Ectodermal cell (in vitro differentiated cells): ENCODE measurements at regions not wholly inside any gene's neighbourhood (a gene's known extent, or its start where the extent isn't known, plus 50 kb on each side); places are given as distances from the start of the nearest gene placed in this dataset.

Experiments
- H3K27ac ChIP-seq: 2 replicates; pipeline ENCODE4 v1.7.0; 2013; ENCODE audit warnings: mild to moderate bottlenecking, low read depth, low read length; ENCODE audit not compliant: insufficient read depth, poor library complexity, severe bottlenecking
- H3K27me3 ChIP-seq: 2 replicates; pipeline ENCODE4 v1.7.0; 2013; ENCODE audit warnings: mild to moderate bottlenecking, low read length; ENCODE audit not compliant: insufficient read depth, control insufficient read depth, poor library complexity, severe bottlenecking
- H3K36me3 ChIP-seq: one replicate; pipeline ENCODE4 v1.7.0; 2013; ENCODE audit warnings: low read length; ENCODE audit not compliant: control insufficient read depth, insufficient read depth
- H3K4me1 ChIP-seq: one replicate; pipeline ENCODE4 v1.7.0; 2013; ENCODE audit warnings: low read length; ENCODE audit not compliant: control insufficient read depth, insufficient read depth
- H3K4me3 ChIP-seq: 2 replicates; pipeline ENCODE4 v1.7.0; 2013; ENCODE audit warnings: low read depth, low read length, control low read depth; ENCODE audit not compliant: insufficient read depth
- H3K9me3 ChIP-seq: 2 replicates; pipeline ENCODE4 v1.7.0; 2013; ENCODE audit warnings: mild to moderate bottlenecking, low read length, moderate library complexity; ENCODE audit not compliant: control insufficient read depth
- WGBS, 2 experiments: methylation state at CpG; one replicate each; pipeline ENCODE4 v1.1.7; 2013; ENCODE audit warnings: missing lambda C conversion rate in 2 of 2; 5-methylcytosine and 5-hydroxymethylcytosine counted together

- no peak overlapping the region for H3K4me3 ChIP-seq
- H3K4me1 ChIP-seq: no peaks in the 10 kb centered on the region
- H3K27me3 ChIP-seq: no peaks in the 10 kb centered on the region
- H3K27ac ChIP-seq: no peak overlapping the region
- no peaks in the 10 kb centered on the region for H3K36me3 ChIP-seq
- WGBS, 2 experiments: 96 to 98% methylated on average over 6 of the region's 6 CpGs
- no peaks in the 10 kb centered on the region for H3K9me3 ChIP-seq
Observed at GRCh38 chr2:62286089-62286785, 90.3 kb downstream of the B3GNT2 start.

DNA sequence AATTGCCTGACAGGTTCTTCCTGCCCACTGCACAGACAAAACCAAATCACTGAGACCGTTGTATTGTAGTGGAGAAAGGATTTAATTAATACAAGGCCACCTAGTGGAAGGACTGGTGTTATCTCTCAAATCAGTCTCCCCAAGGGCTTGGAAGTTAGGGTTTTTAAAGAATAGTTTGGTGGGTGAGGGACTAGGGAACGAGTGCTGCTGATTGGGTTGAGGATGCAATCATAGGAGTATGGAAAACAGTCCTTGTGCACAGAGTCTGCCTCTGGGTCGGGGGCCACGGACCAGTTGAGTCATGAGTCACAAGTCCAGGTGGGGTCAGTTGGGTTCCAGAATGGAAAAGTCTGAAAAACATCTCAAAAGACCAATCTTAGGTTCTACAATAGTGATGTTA, 89.1 kb downstream of the B3GNT2 start:
- WGBS, 2 experiments: 90 to 92% methylated on average over 4 of the region's 4 CpGs
- no peaks in the 10 kb centered on the region for H3K27me3 ChIP-seq

GRCh38 chr2:62284471-62284870, 88.6 kb downstream of the B3GNT2 start:
- Histone ChIP-seq H3K27me3 (no peaks in the 10 kb centered on the region), H3K36me3 (no peaks in the 10 kb centered on the region), H3K27ac (no peak overlapping the region), H3K4me1 (no peaks in the 10 kb centered on the region), H3K9me3 (no peaks in the 10 kb centered on the region), H3K4me3 (no peak overlapping the region)
- 88 to 100% methylated on average over 1 to 2 of the region's 2 CpGs for whole genome bisulfite sequencing, 2 experiments

More for the DNA sequence above, 89.1 kb downstream of the B3GNT2 start:
- Histone ChIP-seq H3K4me3 (no peak overlapping the region), H3K4me1 (no peaks in the 10 kb centered on the region), H3K36me3 (no peaks in the 10 kb centered on the region), H3K9me3 (no peaks in the 10 kb centered on the region), H3K27ac (no peak overlapping the region)

DNA sequence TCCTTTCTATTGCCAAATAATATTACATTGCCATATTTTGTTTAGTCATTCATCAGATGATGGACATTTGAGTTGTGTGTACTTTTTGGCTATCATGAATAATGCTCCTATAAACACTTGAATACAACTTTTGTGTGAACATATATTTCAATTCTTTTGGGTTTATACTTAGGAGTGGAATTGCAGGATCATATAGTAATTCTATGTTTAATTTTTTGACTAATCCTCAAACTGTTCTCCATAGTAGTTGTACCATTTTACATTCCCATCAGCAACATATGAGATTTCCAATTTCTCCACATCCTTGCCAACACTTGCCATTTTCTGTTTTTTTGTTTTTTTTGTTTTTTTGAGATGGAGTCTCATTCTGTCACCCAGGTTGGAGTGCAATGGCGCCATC, 87.2 kb downstream of the B3GNT2 start:
- 64 to 96% methylated on average over 1 of the region's 1 CpG for WGBS, 2 experiments
- Histone ChIP-seq H3K4me3 (no peak overlapping the region), H3K27ac (no peak overlapping the region), H3K4me1 (no peaks in the 10 kb centered on the region), H3K27me3 (no peaks in the 10 kb centered on the region), H3K36me3 (no peaks in the 10 kb centered on the region), H3K9me3 (no peaks in the 10 kb centered on the region)

DNA sequence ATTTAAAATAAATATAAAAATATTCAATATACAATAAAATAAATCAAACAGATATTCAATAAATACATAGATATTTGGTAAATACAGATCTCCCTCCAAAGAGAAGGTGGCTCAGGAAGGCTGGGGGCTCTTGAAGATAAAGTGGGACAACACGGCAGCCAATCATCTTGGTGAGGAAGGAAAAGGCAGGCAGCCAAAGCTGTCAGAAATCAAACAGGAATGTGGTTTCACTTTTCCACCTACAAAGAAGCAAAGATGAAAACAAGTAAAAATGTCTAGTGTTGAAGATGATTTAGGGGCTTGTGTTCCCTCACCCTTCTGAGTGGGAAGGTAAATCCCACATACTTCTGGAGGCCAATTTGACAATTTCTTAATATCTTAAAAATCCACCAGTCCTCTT, 85.7 kb downstream of the B3GNT2 start:
- Histone ChIP-seq H3K4me1 (no peaks in the 10 kb centered on the region), H3K27me3 (no peaks in the 10 kb centered on the region), H3K36me3 (no peaks in the 10 kb centered on the region), H3K9me3 (no peaks in the 10 kb centered on the region), H3K27ac (no peak overlapping the region), H3K4me3 (no peak overlapping the region)
- 100% methylated on average over 1 of the region's 1 CpG for WGBS, 2 experiments

DNA sequence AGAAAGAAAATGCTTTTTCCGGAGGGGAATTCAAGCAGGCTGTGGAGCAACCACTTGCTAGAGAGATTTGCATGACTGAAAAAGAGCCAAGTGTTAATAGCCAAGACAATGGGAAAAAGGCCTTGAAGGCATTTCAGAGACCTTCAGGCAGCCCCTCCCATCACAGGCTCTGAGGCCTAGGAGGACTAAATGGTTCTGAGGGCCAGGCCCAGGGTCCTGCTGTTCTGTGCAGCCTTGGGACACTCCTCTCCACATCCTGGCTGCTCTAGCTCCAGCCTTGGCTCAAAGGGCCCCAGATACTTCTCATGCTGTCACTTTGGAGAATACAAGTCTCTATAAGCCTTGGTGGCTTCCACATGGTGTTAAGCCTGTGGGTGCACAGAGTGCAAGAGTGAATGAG, 81.8 kb downstream of the B3GNT2 start:
- H3K27me3 ChIP-seq: no peaks in the 10 kb centered on the region
- WGBS, 2 experiments: 87 to 98% methylated on average over 1 of the region's 1 CpG
- H3K27ac ChIP-seq: no peak overlapping the region
- peaks cover 3% of the 10 kb centered on the region for H3K9me3 ChIP-seq
- H3K4me1 ChIP-seq: no peaks in the 10 kb centered on the region
- H3K36me3 ChIP-seq: no peaks in the 10 kb centered on the region
- no peak overlapping the region for H3K4me3 ChIP-seq
